ENCODE measurements at regions not wholly inside any gene's neighbourhood (a gene's known extent, or its start where the extent isn't known, plus 50 kb on each side); places are given as distances from the start of the nearest gene placed in this dataset.

DNA sequence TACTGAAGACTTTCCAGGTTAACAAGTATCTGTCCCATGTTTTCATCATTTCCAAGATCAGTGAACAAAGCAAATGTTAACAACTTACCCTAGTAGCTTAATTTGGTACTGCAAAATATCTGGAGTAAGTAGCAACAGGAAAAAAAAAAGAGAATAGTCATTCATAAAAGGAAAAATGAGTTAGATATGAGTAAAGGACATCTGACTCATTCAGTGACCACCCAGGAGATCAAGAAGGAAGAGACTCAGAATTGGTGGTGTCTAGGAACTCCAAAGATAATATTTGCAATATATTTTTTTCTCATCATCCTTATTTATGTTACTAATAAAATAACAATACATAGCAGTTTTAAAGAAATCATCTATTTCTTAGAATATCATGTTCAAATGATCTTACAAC lies 253.8 kb upstream of the COL8A1 start:
- Histone ChIP-seq H3K27ac (no peak overlapping the region), H3K4me1 (no peaks in the 10 kb centered on the region), H3K9me3 (no peaks in the 10 kb centered on the region), H3K27me3 (no peaks in the 10 kb centered on the region), H3K4me3 (no peak overlapping the region), H3K36me3 (no peaks in the 10 kb centered on the region)
- ATAC-seq (ENCODE audit: low FRiP score in 2 of 2) = no peak
- no peak for DNase-seq
- no peak for TF ChIP-seq EP300 (IDR thresholded peaks at IDR 0.05)
- no peak for TF ChIP-seq POLR2AphosphoS5 (IDR thresholded peaks at IDR 0.05)
- no peak for TF ChIP-seq POLR2A (IDR thresholded peaks at IDR 0.05)
- TF ChIP-seq, protein P1, sequence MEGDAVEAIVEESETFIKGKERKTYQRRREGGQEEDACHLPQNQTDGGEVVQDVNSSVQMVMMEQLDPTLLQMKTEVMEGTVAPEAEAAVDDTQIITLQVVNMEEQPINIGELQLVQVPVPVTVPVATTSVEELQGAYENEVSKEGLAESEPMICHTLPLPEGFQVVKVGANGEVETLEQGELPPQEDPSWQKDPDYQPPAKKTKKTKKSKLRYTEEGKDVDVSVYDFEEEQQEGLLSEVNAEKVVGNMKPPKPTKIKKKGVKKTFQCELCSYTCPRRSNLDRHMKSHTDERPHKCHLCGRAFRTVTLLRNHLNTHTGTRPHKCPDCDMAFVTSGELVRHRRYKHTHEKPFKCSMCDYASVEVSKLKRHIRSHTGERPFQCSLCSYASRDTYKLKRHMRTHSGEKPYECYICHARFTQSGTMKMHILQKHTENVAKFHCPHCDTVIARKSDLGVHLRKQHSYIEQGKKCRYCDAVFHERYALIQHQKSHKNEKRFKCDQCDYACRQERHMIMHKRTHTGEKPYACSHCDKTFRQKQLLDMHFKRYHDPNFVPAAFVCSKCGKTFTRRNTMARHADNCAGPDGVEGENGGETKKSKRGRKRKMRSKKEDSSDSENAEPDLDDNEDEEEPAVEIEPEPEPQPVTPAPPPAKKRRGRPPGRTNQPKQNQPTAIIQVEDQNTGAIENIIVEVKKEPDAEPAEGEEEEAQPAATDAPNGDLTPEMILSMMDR (IDR thresholded peaks at IDR 0.05) = no peak

DNA sequence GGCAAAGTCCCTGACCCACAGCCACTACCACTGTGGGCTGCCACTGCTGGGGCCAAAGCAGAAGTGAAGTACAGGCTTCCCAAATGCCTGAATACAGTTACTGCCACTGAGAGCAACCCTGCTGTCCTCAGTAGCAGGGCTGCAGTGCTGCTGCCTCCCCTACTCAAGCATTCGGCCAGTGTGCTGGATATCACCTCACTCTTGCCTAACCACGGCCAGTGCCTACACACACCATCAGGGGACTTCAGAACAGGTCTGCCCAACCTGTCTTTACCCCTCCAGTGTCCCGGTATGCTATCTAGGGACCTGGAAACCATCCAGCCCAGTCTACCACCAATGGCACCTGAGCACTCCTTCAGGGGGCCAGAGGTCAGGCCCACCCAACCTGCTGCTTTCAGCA lies 261.5 kb upstream of the COL8A1 start:
- no peak for DNase-seq
- ATAC-seq (ENCODE audit: low FRiP score in 2 of 2) = peak in 1 of 2 donors; percentile 37
- TF ChIP-seq POLR2AphosphoS5 (IDR thresholded peaks at IDR 0.05) (no peak), POLR2A (IDR thresholded peaks at IDR 0.05) (no peak), EP300 (IDR thresholded peaks at IDR 0.05) (no peak)
- TF ChIP-seq, protein P1 (IDR thresholded peaks at IDR 0.05) = no peak
- Histone ChIP-seq H3K36me3 (no peaks in the 10 kb centered on the region), H3K27me3 (no peaks in the 10 kb centered on the region), H3K4me3 (no peak overlapping the region), H3K27ac (no peak overlapping the region), H3K9me3 (no peaks in the 10 kb centered on the region), H3K4me1 (no peaks in the 10 kb centered on the region)
- WGBS, 2 donors = 95 to 100% methylated on average over 3 of the region's 3 CpGs

DNA sequence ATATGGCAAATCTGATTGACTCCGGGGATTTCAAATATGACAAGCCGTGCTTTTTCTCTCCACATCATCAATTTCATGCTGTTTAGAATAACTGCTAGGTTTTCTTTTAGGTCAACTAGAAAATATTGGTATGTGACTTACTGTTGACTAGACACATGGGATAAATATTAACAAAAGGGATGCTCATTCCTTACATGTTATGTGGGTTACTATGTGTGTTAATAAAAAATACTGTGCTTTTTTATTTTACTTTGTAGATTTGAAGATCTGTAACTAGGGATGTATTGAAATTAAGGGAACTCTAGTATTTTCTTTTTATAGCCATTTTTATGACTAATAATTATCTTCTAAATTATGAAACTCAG lies 264.6 kb upstream of the COL8A1 start:
- Histone ChIP-seq H3K4me3 (no peak overlapping the region), H3K27me3 (no peaks in the 10 kb centered on the region), H3K27ac (no peak overlapping the region), H3K9me3 (no peaks in the 10 kb centered on the region), H3K4me1 (no peaks in the 10 kb centered on the region), H3K36me3 (no peaks in the 10 kb centered on the region)
- 77 to 78% methylated on average over 2 of the region's 2 CpGs for WGBS, 2 donors
- no peak for TF ChIP-seq POLR2A (IDR thresholded peaks at IDR 0.05)
- ATAC-seq (ENCODE audit: low FRiP score in 2 of 2) = no peak
- no peak for DNase-seq

DNA sequence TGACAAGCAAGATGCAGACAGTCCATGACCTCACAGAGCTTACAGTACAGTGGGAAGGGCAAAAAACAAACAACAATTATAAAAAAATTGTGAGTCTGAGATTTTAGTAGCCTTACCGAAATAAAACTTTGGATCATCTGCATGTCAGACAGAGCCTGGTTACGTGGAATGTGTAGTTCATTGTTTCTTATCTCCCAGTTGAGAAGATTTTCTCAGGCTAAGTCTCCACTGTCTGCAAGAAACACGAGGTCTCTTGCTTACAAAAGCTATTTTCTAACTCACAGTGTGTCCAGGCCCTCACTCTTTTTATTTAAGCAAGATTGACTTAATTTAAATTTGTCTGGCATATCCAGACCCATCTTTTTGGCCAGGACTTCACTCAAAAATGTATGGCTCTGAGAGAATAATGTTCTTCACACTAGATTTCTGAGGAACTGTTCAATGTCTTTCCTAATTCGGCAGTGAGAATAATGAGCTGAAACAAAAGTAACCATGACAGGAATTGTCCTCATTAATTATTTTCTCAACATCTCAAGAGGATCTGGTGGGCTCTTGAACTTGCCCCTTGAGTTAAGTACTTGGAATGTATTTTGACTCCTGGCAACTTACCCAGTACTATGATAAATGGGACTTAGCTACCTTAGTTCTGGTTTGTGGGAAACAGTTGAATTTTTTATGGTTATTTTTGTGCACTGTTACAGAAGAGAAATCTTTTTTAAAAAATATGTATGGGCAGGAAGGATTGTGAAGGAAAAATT lies 265.1 kb upstream of the COL8A1 start:
- Histone ChIP-seq H3K4me1 (no peaks in the 10 kb centered on the region), H3K27ac (no peak overlapping the region), H3K4me3 (no peak overlapping the region), H3K9me3 (no peaks in the 10 kb centered on the region), H3K27me3 (no peaks in the 10 kb centered on the region), H3K36me3 (no peaks in the 10 kb centered on the region)
- 56 to 58% methylated on average over 4 of the region's 4 CpGs for WGBS, 2 donors
- TF ChIP-seq POLR2A (IDR thresholded peaks at IDR 0.05) (no peak), EP300 (IDR thresholded peaks at IDR 0.05) (no peak), POLR2AphosphoS5 (IDR thresholded peaks at IDR 0.05) (no peak)
- TF ChIP-seq, protein P1 (IDR thresholded peaks at IDR 0.05) = no peak
- no peak for ATAC-seq (ENCODE audit: low FRiP score in 2 of 2)
- DNase-seq = no peak

DNA sequence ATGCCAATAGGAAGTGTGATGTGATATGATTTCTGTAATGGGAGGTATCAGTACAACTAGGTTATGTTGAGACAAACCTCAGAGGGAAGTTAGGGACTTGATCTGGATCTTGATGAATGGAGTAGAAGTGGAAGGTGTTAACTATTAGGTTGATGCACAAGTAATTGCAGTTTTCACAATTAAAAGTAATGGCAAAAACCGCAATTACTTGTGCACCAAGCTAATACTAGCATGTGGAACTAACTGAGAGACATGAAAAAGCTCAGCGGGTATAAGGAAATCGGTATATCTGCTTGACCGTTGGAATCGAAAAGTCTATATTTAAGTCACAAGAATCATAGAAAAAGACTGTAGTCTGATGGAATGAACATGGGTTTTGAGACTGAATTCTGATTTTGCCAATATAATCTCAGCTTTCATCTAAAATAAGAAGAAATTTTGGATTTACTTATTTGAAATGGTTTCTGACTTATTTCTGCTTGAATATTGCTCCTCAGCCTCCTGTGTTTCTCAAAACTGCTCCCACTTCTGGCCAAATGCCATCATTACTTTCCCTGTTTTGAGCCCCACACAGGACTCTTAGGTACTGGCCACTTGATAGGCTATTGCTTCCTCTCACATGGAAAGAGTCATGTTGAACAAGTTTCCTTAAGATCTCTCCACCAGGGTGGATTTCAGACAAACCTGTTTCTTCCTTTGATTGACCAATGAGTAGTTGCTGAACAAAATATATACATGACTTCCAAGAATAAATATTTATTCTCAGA lies 271.5 kb upstream of the COL8A1 start:
- H3K27me3 ChIP-seq = no peaks in the 10 kb centered on the region
- WGBS, 2 donors = 61 to 67% methylated on average over 5 of the region's 5 CpGs
- ATAC-seq (ENCODE audit: low FRiP score in 2 of 2) = no peak
- no peaks in the 10 kb centered on the region for H3K36me3 ChIP-seq
- no peak for DNase-seq
- H3K9me3 ChIP-seq = no peaks in the 10 kb centered on the region
- no peak overlapping the region for H3K27ac ChIP-seq
- H3K4me1 ChIP-seq = no peaks in the 10 kb centered on the region
- TF ChIP-seq POLR2A (IDR thresholded peaks at IDR 0.05) (no peak), POLR2AphosphoS5 (IDR thresholded peaks at IDR 0.05) (no peak), EP300 (IDR thresholded peaks at IDR 0.05) (no peak)
- TF ChIP-seq, protein P1 (IDR thresholded peaks at IDR 0.05) = no peak
- H3K4me3 ChIP-seq = no peak overlapping the region

Data from upper lobe of left lung (tissue), 6 donors.